Mesendoderm (in vitro differentiated cells): ENCODE measurements at regions not wholly inside any gene's neighbourhood (a gene's known extent, or its start where the extent isn't known, plus 50 kb on each side); places are given as distances from the start of the nearest gene placed in this dataset.
A peak's percentile ranks its signal among the peaks of the same experiment; 100 is the strongest.

Experiments
- DNase-seq: peaks from one replicate; pipeline ENCODE4 v3.0.0; 2013
- H2AK5ac ChIP-seq: 2 replicates; pipeline ENCODE4 v1.6.1; 2013; ENCODE audit warnings: low read length, inconsistent platforms
- H2BK120ac ChIP-seq: 2 replicates; pipeline ENCODE4 v1.6.1; 2013; ENCODE audit warnings: low read depth, mild to moderate bottlenecking, low read length, moderate library complexity, mixed read lengths
- H2BK15ac ChIP-seq: replicated peaks from 2 replicates; pipeline ENCODE4 v1.6.1; 2013; ENCODE audit warnings: low read depth, mild to moderate bottlenecking, moderate library complexity
- H2BK5ac ChIP-seq: 2 replicates; pipeline ENCODE4 v1.6.1; 2013; ENCODE audit warnings: low read length, inconsistent platforms
- H3K18ac ChIP-seq: 2 replicates; pipeline ENCODE4 v1.6.1; 2013; ENCODE audit warnings: mild to moderate bottlenecking, low read length, mixed read lengths
- H3K23ac ChIP-seq: one replicate; pipeline ENCODE4 v1.6.1; 2013; ENCODE audit warnings: low read length
- H3K27ac ChIP-seq: 2 replicates; pipeline ENCODE4 v1.5.1; 2013; ENCODE audit warnings: low read depth, mild to moderate bottlenecking, inconsistent platforms, low read length, moderate library complexity
- H3K27me3 ChIP-seq: 2 replicates; pipeline ENCODE4 v1.6.1; 2013; ENCODE audit warnings: low read length, control low read depth, mild to moderate bottlenecking, inconsistent platforms; ENCODE audit not compliant: insufficient read depth, poor library complexity
- H3K36me3 ChIP-seq: 2 replicates; pipeline ENCODE4 v1.6.1; 2013; ENCODE audit warnings: low read length, inconsistent platforms; ENCODE audit not compliant: control insufficient read depth, insufficient read depth
- H3K4ac ChIP-seq: one replicate; pipeline ENCODE4 v1.6.1; 2013; ENCODE audit warnings: low read depth, mild to moderate bottlenecking, low read length, moderate library complexity
- H3K4me1 ChIP-seq: 2 replicates; pipeline ENCODE4 v1.6.1; 2013; ENCODE audit warnings: low read depth, low read length, inconsistent platforms; ENCODE audit not compliant: control insufficient read depth
- H3K4me2 ChIP-seq: 2 replicates; pipeline ENCODE4 v1.6.1; 2013; ENCODE audit warnings: low read length
- H3K4me3 ChIP-seq: 2 replicates; pipeline ENCODE4 v1.5.1; 2013; ENCODE audit warnings: mild to moderate bottlenecking, low read length
- H3K56ac ChIP-seq: one replicate; pipeline ENCODE4 v1.6.1; 2013; ENCODE audit warnings: low read length
- H3K79me1 ChIP-seq: 2 replicates; pipeline ENCODE4 v1.6.1; 2013; ENCODE audit warnings: low read length, inconsistent platforms
- H3K79me2 ChIP-seq: 2 replicates; pipeline ENCODE4 v1.6.1; 2013; ENCODE audit warnings: mild to moderate bottlenecking, low read length; ENCODE audit not compliant: control insufficient read depth, insufficient read depth
- H3K9ac ChIP-seq: 2 replicates; pipeline ENCODE4 v1.6.1; 2013; ENCODE audit warnings: low read length, inconsistent platforms
- H4K5ac ChIP-seq: one replicate; pipeline ENCODE4 v1.6.1; 2013; ENCODE audit warnings: low read length
- H4K8ac ChIP-seq: one replicate; pipeline ENCODE4 v1.6.1; 2013; ENCODE audit warnings: low read depth, mild to moderate bottlenecking, control low read depth, low read length, moderate library complexity
- WGBS: extraction: QIAGEN DNeasy Blood & Tissue Kit; methylation state at CpG from one replicate; pipeline ENCODE4 v1.1.7; 2013; ENCODE audit warnings: low lambda C conversion rate, missing lambda C conversion rate; ENCODE audit not compliant: insufficient coverage; ENCODE audit errors: extremely low coverage; 5-methylcytosine and 5-hydroxymethylcytosine counted together

DNA sequence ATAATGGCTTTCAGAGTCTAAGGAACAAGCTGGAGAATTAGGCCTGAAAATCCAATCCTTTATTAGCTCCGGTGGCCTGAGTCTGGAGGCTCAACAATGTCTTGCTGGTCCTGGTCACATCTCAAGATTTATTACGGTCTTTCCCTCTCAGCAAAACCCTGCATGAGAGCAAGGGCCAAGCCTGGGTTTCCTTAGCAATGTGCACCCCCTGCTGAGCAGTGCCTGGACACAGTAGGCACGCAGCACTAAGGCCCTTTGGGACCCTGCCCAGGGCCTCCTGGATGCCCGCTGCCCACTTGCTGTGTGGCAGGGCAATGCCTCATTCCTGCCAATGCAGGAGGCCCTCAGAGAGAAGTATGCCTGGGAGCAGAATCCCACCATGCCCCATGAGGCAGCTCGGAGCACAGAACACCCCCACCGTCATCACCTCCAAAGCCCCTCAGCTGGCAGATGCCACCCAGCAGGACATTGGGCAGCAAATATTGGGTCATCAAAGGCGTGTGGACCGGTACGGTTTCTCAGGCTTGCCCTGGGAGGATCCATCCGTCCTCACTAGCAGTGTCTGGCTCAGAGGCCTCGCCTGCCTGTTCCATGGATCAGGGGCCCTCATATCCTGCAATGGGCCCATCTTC is 156.4 kb downstream of the OAT start:
- Histone ChIP-seq H3K79me1 (no peaks in the 10 kb centered on the region), H3K27ac (no peak overlapping the region), H3K4me2 (no peak overlapping the region), H2BK120ac (no peak overlapping the region), H4K5ac (no peak overlapping the region), H3K56ac (no peak overlapping the region), H3K27me3 (no peaks in the 10 kb centered on the region), H2AK5ac (no peak overlapping the region), H4K8ac (no peak overlapping the region), H3K23ac (no peak overlapping the region), H3K4me3 (no peak overlapping the region), H3K79me2 (no peaks in the 10 kb centered on the region), H3K4ac (no peak overlapping the region), H3K18ac (no peak overlapping the region), H3K36me3 (no peaks in the 10 kb centered on the region), H3K9ac (no peak overlapping the region), H2BK15ac (no peak overlapping the region), H3K4me1 (no peaks in the 10 kb centered on the region), H2BK5ac (no peak overlapping the region)
- no peak for DNase-seq
- WGBS, result no CpG with 5 or more reads among the region's 11 CpGs

DNA sequence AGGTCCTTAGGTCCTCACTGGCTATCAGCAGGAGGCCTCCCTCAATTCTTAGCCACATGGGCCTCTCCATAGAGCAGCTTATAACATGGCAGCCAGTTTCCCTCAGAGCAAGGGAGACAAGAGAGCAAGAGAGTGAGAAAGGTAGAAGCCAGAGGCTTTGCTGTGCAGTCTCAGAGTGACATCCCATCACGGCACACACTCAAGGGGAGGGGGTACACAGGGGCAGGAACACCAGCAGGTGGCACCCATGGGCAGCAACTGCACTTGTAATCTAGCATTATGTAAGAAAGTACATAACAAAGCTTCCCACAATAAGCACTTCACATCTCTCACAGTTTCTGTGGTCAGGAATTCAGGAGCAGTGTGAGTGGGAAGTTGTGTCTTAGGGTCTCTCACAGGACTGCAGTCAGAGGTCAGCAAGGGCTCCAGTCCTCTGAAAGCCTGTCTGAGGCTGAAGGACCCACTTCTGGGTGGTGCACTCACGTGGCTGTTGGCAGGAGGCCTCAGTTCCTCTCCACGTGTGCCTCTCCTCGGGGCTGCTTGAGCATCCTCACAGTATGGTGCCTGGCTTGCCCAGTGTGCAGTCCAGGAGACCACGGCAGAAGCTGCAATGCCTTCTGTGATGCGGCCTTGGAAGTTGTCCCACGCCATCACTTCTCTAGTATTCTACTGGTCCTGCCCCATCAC is 159.4 kb downstream of the OAT start:
- H3K27ac ChIP-seq, result no peak overlapping the region
- no peak overlapping the region for H4K8ac ChIP-seq
- no peak overlapping the region for H3K56ac ChIP-seq
- H3K4me2 ChIP-seq, result no peak overlapping the region
- no peak overlapping the region for H2AK5ac ChIP-seq
- H3K18ac ChIP-seq, result no peak overlapping the region
- no peaks in the 10 kb centered on the region for H3K36me3 ChIP-seq
- no peak overlapping the region for H2BK120ac ChIP-seq
- H3K27me3 ChIP-seq, result no peaks in the 10 kb centered on the region
- no peaks in the 10 kb centered on the region for H3K79me2 ChIP-seq
- no peaks in the 10 kb centered on the region for H3K4me1 ChIP-seq
- H2BK5ac ChIP-seq, result no peak overlapping the region
- no peaks in the 10 kb centered on the region for H3K79me1 ChIP-seq
- H3K4ac ChIP-seq, result no peak overlapping the region
- H4K5ac ChIP-seq, result no peak overlapping the region
- no peak overlapping the region for H3K4me3 ChIP-seq
- no CpG with 5 or more reads among the region's 7 CpGs for WGBS
- no peak overlapping the region for H3K9ac ChIP-seq
- H3K23ac ChIP-seq, result no peak overlapping the region
- H2BK15ac ChIP-seq, result no peak overlapping the region
- DNase-seq, result peak; percentile 33

- no peak overlapping the region for H3K4ac ChIP-seq
- no peak overlapping the region for H2BK5ac ChIP-seq
- no peak overlapping the region for H3K18ac ChIP-seq
- H3K4me2 ChIP-seq, result no peak overlapping the region
- no peak overlapping the region for H4K8ac ChIP-seq
- no peaks in the 10 kb centered on the region for H3K79me1 ChIP-seq
- no peak for DNase-seq
- H3K4me1 ChIP-seq, result no peaks in the 10 kb centered on the region
- H3K9ac ChIP-seq, result no peak overlapping the region
- H3K23ac ChIP-seq, result no peak overlapping the region
- H2AK5ac ChIP-seq, result no peak overlapping the region
- no peak overlapping the region for H2BK120ac ChIP-seq
- no peak overlapping the region for H4K5ac ChIP-seq
- H3K56ac ChIP-seq, result no peak overlapping the region
- H3K27me3 ChIP-seq, result no peaks in the 10 kb centered on the region
- H3K36me3 ChIP-seq, result no peaks in the 10 kb centered on the region
- WGBS, result no CpG with 5 or more reads among the region's 6 CpGs
- H3K4me3 ChIP-seq, result no peak overlapping the region
- H3K79me2 ChIP-seq, result no peaks in the 10 kb centered on the region
- no peak overlapping the region for H3K27ac ChIP-seq
- no peak overlapping the region for H2BK15ac ChIP-seq
Measured at GRCh38 chr10:124257781-124258180, 160.9 kb downstream of the OAT start.

GRCh38 chr10:124256151-124256550 is 162.6 kb downstream of the OAT start:
- Histone ChIP-seq H3K18ac (no peak overlapping the region), H4K8ac (no peak overlapping the region), H3K4me1 (no peaks in the 10 kb centered on the region), H3K4me3 (no peak overlapping the region), H3K79me2 (no peaks in the 10 kb centered on the region), H4K5ac (no peak overlapping the region), H3K9ac (no peak overlapping the region), H3K27me3 (no peaks in the 10 kb centered on the region), H3K4me2 (no peak overlapping the region), H2AK5ac (no peak overlapping the region), H3K23ac (no peak overlapping the region), H3K4ac (no peak overlapping the region), H2BK15ac (no peak overlapping the region), H3K56ac (no peak overlapping the region), H3K79me1 (no peaks in the 10 kb centered on the region), H3K36me3 (no peaks in the 10 kb centered on the region), H2BK5ac (no peak overlapping the region), H3K27ac (no peak overlapping the region), H2BK120ac (no peak overlapping the region)
- DNase-seq, result no peak
- WGBS, result no CpG with 5 or more reads among the region's 6 CpGs

- Histone ChIP-seq H3K4me3 (no peak overlapping the region), H2BK15ac (no peak overlapping the region), H3K79me1 (no peaks in the 10 kb centered on the region), H3K4me2 (no peak overlapping the region), H2BK120ac (no peak overlapping the region), H3K79me2 (no peaks in the 10 kb centered on the region), H3K56ac (no peak overlapping the region), H2AK5ac (no peak overlapping the region), H4K8ac (no peak overlapping the region), H3K4ac (no peak overlapping the region), H2BK5ac (no peak overlapping the region), H3K27ac (no peak overlapping the region), H4K5ac (no peak overlapping the region), H3K23ac (no peak overlapping the region), H3K18ac (no peak overlapping the region), H3K27me3 (no peaks in the 10 kb centered on the region), H3K4me1 (no peaks in the 10 kb centered on the region), H3K9ac (no peak overlapping the region), H3K36me3 (no peaks in the 10 kb centered on the region)
- WGBS, result no CpG with 5 or more reads among the region's 5 CpGs
- no peak for DNase-seq
Measured at GRCh38 chr10:124255556-124255955, 162.2 kb upstream of the CHST15 start.

DNA sequence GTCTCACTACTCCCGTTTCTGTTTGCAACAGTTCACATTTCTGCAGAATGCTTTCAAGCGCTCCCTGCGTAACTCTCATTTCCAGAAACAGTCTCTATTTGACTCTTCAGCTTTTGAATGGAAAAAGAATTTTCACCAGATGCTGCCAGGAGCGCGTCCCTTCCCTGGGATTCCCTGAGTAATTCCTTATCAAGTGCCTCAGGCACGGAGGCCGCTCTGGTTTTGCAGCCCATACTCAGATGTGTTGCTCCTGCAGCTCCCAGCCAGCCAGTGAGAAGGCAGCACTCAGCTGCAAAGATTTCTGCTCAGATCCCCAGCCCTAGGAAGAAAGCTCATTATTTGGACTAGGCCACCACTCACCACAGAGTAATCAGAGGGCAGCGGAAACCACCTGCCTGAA is 161.1 kb upstream of the CHST15 start:
- Histone ChIP-seq H2BK120ac (no peak overlapping the region), H2BK5ac (no peak overlapping the region), H3K36me3 (no peaks in the 10 kb centered on the region), H3K4me2 (no peak overlapping the region), H3K79me1 (no peaks in the 10 kb centered on the region), H3K27ac (no peak overlapping the region), H3K9ac (no peak overlapping the region), H3K23ac (no peak overlapping the region), H3K79me2 (no peaks in the 10 kb centered on the region), H3K56ac (no peak overlapping the region), H3K4ac (no peak overlapping the region), H3K4me1 (no peaks in the 10 kb centered on the region), H3K18ac (no peak overlapping the region), H2AK5ac (no peak overlapping the region), H3K27me3 (no peaks in the 10 kb centered on the region), H4K5ac (no peak overlapping the region), H2BK15ac (no peak overlapping the region), H3K4me3 (no peak overlapping the region), H4K8ac (no peak overlapping the region)
- no peak for DNase-seq
- no CpG with 5 or more reads among the region's 8 CpGs for WGBS
